ENCODE measurements at regions not wholly inside any gene's neighbourhood (a gene's known extent, or its start where the extent isn't known, plus 50 kb on each side); places are given as distances from the start of the nearest gene placed in this dataset.
"Not testable (repeated sequence)": the region's sequence is repeated elsewhere in the genome, so short reads cannot be mapped to it uniquely, and the experiment has no call there.

DNA sequence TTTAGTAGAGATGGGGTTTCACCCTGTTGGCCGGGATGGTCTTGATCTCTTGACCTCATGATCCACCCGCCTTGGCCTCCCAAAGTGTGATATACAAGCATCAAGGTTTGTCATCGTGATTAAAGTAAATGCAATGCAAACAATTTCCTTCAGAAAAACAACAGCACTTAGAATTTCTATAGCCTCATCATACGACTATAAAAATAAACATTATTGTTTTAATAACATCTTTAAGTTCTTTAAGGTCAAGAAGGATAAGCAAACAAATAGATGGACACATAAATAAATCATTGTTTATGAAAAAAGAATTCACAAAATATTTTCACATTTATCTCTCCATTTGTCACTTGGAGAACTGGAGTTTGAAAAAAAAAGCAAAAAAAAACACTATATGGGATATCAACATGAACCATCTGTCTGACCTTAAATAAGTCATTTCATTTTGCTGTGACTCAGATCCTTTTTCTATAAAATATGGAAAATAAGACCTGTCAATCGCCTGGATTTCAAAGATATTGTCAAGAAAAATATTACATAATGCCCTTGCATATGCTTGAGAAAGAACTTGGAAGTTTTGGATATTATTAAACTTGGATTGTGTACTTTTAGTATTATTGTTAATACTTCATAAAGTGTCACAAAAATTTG is 642.0 kb upstream of the KCNMB2 start:
- DNase-seq (ENCODE audit: low read depth in 2 of 2) = no peak

DNA sequence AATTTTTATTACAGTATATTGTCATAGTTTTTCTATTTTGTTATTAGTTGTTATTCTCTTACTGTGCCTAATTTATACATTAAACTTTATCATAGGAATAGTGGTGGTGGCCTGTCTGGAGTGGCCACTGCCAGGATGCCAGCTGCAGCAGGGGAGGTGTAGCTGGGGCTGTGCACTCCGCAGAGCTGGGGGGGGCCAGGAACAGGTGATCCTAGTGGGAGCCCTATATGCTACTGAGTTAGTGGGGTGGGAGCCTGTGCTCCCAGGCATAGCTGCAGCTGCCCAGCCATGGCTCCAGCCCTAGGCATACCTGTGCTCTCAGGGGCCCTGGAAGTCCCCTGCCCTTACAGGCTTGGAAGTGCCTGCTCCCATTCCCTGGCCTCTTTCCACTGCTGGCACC is 638.1 kb upstream of the KCNMB2 start:
- DNase-seq (ENCODE audit: low read depth in 2 of 2) = no peak

DNA sequence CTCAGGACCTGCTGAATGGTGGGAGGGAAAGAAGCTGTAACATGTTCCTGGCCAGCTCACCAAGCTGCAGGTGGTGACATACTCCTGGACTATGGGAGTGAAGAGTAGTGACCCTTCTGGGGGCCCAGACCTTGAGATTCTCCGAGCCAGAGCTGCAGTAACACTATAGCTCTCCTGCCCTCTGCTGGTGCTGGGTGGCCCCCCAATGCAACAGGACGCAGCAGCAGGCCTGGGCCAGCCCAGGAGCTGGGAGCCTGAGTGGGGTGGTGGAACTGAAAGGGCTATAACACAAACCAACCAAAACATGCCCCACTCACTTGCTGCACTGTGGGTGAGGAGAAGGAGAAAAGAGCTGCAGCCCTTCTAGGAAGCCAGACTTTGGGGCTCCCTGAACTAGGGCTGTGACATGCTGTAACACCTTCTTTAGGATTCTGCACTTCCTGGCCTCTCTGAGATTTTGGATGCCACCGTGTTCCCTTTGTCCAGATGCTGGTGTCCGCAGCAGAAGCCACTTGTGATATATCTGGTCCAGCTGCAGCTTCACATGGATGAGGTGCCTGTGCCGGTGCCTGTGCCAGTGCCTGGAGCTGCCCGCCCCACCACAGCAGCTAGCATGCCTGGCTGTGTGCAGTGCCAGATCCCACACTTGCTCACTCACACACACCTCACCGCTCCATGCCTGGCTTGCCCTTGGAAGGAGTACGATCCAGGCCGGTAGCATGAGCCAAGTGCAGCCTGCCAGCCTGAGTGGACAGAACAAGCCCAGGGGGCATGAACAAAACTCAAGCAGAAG is 636.8 kb upstream of the KCNMB2 start:
- DNase-seq (ENCODE audit: low read depth in 2 of 2) = no peak

DNA sequence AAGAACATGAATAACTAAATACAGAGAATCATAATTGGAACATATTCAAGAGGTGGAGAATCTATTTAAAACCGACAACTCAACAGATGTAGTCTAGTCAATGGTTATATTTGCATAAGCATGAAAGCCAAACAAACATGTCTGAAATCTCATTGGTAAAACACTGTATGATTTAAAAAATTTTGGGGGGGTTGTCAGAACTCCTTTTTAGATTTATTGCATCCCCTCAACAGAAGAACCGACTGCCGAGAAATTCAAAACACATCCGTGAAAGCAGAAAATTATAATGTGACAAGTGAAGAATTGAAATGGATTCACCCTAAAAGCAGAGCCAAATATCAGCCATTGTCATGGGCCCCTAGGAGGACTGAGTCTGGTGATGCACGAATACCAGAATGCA is 633.4 kb upstream of the KCNMB2 start:
- no peak for DNase-seq (ENCODE audit: low read depth in 2 of 2)

DNA sequence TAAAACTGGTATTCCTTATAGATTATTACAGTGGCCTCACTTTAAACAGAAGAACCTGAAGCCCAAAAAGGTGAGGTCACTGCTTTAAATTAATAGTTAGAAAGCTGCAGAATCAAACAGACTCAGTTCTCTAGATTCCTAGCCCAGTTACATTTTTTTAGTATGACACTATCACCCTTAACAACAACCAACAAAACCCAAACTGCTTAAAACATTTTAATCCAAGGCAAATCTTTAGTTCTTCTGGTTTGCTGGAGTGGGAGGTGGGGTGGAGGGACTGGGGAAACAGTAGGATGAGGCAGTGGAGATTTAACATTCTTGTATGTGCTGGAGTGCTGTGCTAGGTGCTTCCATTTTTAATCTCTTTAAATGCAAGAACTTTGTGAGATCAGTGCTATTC is 631.6 kb upstream of the KCNMB2 start:
- DNase-seq (ENCODE audit: low read depth in 2 of 2) = no peak

DNA sequence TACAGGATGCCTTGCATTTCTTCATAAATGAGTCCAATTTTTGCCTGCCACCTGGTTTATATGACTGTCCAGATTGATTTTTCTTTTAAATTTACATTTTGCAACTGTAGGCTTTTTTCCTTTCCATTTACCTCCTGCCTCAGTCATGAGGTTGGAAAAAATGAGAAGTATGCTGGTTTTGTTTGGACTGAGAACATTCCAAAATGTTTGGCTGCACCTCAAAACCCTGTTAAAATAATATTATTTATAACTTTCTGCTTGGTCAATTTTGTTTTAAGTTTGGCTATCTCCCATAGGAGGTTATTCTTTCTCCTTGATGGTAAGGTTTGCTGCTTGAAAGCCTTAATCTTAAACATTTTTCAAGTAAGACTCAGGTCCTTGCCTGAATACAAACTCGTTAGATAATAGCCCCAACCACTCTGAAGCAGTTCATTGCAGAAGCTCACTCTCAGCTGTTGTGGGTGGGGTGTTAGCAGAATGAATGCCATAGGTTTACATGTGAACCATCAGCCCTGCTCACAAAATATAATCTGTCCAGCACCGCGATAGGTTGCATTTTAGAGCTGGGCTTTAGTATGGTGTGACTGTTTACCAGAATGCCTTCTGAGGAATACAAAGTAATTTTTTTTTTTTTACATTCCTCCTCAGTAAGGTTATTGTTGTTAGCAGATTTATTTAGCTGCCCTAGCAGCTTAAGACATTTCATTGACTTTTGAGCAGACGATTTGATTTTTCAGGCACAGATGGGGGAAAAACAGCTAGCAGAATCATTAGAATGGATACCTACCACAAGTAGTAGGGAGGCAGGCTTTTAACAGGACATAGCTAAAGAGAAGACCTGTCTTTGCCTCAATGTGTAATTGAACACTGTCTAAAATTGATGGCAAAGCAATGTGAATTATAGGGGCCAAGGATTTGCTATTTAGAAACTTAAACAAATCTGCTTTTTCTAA is 630.8 kb upstream of the KCNMB2 start:
- DNase-seq (ENCODE audit: low read depth in 2 of 2) = no peak

DNA sequence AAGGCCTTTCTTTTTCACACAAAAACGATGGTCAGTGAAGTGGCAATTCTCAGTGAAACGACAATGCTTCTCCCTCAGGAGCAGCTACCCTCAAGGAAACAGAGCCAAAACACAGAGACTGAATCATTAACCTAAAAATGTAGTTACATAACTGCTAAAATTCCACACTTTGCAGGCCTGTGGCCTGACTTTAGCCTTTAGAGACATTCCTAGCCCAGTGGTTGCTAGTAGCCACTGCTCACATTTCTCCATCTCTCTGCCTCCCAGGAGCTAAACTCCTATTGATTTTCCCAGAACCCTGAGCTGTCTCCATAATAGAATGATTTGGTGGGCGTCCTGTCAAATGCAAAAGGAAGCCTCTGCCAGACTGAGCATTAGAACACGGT is 630.1 kb upstream of the KCNMB2 start:
- DNase-seq (ENCODE audit: low read depth in 2 of 2) = no peak

DNA sequence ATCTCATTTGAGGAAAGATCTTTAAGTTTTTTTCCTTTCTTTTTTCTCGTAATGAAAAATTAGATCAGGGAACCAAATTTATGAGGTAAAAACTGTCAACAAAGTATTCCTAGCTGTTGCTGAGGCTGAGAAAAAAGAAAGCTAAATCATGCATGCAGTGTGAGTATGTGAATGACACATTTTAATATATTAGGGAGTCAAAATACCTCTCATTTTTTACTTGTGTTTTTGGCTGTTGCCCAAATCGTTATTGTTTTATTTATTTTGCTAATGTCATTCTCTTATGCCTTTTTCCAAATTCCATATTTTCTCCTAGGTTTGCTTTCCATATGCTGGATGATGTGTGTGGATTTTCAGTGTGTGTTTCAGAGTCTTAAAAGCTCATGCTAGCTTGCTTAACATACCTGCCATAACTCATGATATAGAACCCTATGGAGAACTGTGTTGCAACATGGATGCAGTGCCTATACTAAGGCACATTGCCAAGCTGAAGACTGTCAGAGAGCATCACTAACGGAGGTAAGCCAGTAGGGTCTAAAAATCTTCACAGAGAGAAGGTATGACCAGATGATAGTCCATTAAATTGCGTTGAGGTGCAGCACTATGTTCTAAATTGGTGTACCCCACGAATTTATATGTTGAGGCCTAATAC is 629.5 kb upstream of the KCNMB2 start:
- DNase-seq (ENCODE audit: low read depth in 2 of 2) = no peak

DNA sequence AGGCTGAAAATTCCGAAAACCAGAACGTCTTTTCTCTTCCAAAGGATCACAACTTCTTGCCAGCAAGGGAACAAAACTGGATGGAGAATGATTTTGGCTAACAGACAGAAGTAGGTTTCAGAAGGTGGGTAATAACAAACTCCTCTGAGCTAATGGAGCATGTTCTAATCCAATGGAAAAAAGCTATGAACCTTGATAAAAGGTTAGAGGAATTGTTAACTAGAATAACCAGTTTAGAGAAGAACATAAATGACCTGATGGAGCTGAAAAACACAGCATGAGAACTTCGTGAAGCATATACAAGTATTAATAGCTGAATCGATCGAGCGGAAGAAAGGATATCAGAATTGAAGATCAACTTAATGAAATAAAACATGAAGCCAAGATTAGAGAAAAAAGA is 626.7 kb upstream of the KCNMB2 start:
- DNase-seq (ENCODE audit: low read depth in 2 of 2) = not testable (repeated sequence)

DNA sequence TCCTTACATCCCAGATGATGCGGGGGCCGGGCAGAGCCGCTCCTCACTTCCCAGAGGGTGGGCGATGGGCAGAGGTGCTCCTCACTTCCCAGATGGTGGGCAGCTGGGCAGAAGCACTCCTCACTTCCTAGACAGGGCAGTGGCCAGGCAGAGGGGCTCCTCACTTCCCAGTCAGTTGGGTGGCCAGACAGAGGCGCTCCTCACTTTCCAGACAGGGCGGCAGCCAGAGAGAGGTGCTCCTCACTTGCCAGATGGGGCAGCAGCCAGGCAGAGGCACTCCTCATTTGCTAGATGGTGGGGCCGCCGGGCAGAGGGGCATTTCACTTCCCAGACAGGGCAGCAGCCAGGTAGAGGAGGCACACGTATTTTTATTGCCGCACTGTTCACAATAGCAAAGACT is 622.0 kb upstream of the KCNMB2 start:
- no peak for DNase-seq (ENCODE audit: low read depth in 2 of 2)

DNA sequence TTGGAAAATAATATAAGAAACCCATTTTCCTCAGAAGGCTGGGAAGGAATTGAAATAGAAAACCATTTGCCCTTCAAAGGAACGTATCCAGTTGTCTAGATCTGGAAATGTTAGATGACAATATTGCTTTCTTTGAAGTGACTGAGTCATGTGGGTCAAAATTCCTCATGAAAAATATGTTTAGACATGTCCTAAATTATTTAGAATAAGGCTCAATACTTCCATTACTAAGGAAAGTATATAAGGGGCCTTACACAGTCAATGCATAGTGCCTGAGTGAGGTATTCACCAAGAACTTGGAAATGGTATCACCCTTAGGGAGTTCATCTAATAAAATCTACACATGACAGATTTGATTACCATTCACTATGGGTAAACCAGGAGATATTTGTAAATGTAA is 619.8 kb upstream of the KCNMB2 start:
- DNase-seq (ENCODE audit: low read depth in 2 of 2) = no peak

DNA sequence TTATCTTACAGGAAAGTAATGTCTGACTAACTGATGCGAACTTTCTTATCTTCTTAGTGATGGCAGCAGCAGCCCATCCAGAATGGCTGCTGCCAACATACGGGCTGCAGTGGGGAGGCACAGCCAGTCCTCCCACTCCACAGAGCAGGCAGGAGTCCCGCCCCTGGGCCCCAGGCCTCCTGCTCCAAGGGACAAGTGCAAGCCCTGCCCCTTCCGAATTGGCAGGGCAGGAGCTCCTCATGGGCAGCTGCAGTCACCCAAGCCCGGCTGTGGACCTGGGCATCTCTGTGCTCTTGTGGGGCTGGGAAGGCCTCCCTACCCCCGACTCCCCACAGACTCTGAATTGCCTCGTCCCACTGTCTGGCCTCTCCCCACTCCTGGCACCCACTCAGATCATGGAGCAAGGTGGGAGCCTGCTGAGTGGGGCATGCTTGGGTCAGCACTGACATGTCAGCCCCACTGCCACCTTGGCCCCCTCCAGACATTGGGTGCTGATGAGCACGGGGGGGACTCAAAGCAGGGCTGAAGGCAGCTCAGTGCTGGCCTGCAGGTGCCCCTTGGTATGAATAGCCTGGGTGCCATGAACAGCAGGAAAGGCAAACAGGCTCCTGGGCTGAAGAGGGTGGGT is 618.9 kb upstream of the KCNMB2 start:
- DNase-seq (ENCODE audit: low read depth in 2 of 2) = no peak

DNA sequence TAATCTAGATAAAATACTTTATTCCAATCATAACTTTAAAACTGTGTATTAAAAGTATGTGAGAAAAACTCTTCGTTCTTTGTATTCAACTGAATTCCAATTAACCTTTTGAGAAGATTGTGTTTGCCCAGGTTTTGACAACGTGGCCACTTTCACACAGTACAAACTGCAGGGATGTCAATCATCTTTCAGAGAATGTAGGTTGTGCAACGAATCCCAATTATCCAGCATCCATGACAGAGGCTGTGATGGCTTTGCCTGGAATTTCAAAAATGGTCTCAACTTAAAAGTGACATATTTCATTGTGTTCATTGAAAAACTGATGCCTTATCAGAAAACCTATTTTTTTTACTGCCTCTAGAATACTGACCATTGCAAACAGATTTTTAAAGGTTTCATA is 615.1 kb upstream of the KCNMB2 start:
- no peak for DNase-seq (ENCODE audit: low read depth in 2 of 2)

DNA sequence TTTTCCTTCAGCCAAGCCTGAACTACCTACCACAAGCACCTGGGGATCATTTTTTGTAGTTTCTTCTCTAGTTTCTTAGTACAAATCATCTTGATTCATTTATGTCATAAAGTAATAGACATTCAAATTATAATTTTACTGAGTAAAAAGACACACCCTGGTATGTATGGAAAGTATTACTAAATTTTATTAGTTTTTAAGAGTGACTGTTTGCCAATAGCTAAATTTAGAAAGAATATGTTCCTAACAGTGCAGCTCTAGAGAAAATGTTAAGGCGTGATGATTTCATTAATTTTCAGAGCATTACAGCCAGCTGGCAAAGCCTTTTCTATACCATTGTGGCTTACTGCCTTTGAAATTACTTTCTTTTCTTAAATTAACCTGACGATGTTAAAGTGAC is 612.0 kb upstream of the KCNMB2 start:
- no peak for DNase-seq (ENCODE audit: low read depth in 2 of 2)

DNA sequence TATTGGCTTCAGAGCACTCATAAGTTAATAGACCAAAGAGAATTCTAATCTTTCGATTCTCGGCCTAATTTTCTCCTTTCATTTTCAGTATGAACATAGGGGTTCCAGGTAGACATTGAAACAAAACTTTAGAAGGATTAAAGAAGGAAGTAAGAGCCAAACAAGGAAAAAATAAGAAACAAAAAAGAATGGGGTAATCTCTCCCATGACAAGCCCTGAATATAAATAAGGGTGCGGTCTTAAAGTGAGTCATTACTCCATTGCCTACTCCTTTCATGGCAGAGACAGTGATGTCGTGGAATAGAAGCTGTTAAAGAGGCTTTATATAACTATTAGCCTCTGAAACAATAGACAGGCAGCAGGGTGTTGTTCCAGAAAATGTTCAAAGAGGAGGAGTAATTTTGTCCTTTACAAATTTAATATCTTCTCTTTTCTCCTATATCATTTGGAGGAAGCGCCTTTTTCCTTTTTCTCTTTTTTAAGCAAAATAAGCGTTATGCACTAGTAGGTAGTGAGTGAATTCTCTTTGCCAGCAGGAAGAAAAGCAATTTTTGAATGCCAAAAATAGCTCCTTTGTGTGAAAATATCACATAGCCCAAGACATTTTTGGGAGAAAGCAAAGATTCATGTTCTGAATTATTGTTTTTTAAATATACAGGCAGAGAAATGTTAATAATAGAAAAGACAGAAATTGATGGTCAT is 607.9 kb upstream of the KCNMB2 start:
- no peak for DNase-seq (ENCODE audit: low read depth in 2 of 2)

DNA sequence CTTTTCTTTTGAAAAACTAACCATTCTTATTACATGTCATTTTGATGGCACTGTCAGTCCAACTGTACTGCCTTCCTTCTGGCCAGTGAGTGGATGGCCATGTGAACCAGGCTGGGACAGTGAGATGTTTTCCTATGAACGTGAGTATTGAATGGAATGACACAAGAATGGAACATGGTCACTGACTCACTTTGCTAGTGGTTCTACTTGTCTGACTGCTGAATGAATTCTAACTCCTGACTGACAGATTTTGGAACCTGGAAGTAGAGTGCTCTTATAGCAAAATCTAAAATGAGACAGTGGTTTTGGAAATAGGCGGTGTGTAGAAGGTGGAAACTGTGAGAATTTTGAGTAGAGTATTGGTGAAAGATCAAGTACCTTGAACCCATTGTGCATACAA is 606.9 kb upstream of the KCNMB2 start:
- no peak for DNase-seq (ENCODE audit: low read depth in 2 of 2)

DNA sequence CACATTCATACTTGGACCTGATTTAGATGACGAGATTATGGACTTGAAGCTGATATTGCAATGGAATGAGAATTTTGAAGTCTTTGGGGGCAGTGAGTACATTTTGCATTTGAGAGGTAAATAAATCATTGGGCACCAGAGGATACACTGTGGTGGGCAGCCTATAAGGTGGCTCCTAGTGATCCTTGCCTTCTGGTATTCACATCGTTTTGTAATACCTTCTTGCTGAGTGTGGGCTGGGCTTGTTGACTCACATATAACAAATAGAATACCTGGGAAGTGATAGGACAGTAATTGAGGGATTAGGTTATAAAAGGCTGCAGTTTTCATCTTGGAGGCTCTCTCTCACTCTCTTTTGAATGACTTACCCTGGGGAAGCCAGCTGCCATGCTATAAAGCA is 605.5 kb upstream of the KCNMB2 start:
- DNase-seq (ENCODE audit: low read depth in 2 of 2) = no peak

DNA sequence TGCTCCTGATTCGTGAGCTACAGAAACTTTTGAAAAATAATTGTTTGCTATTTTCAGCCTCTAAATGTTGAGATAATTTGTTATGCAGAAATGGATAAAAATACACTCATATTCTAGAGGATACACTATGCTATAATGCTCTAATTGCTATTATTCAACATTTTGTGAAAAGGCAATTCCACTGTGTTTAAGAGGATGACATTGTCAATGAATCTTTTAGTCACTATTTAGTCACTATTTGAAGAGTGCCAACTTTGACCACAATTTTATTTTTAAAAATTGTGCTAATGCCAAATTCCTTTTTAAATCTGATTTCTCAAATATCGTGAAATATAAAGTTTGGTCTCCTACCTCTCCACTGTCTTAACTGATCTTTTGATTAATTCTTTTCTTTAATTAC is 604.9 kb upstream of the KCNMB2 start:
- DNase-seq (ENCODE audit: low read depth in 2 of 2) = no peak

DNA sequence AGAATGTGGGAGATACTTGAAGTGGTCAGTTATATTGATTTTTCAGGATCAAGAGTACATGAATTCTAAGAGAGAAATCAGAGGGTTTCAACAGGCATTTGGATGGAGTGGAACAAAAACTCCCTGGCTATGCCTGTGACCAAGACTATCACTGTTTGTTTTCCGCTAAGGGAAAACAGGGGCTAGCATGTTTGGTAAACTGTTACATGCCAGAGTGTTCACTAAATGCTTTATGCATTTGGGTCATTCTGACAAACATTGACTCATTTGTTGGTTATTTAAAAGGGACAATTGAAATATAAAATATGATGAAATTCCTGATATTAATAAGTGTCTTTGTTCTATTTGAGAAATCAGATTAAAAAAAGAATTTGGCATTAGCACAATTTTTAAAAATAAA is 603.9 kb upstream of the KCNMB2 start:
- no peak for DNase-seq (ENCODE audit: low read depth in 2 of 2)

DNA sequence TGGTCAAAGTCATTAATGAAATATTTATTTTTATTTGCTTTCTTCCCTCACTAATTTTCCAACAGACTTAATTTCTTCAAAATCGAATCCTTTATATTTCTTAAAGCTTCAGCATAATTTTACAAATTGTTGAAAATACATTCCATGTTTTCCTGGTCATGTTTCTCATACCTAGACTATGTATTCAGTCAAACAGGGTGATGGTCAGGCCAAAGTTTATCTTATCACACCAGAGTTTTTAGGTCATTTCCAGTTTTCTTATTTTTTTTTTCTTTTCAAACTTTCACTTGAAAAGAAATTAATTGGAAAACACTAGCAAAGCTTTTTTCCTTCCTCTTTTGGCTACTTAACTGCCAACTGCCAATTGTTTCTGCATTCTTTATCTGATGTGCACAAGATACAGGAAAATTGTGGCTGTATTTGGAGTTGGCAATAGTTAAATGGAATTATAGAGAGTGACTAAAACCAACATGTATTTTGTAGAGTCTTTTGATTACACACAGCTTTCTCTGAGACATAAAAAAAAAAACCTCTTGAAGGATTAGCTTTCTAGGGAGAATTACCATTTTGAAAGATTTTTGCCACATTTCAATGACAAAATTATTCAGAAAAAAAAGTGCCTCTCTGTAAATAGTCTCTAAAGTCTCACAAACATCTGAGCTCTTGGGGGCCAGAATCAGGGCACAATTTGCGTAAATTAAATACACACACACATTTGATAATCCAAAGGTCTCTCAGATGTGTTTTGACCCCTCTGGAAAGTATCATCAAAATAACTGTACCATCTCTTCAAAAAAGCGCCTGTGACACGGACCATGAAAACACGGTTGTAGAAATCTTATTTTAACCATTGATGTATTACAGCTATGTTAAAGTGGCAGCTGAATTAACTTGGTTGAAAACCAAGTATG is 603.2 kb upstream of the KCNMB2 start:
- DNase-seq (ENCODE audit: low read depth in 2 of 2) = no peak

Data from stimulated activated CD4-positive, alpha-beta T cell treated with anti-CD3 and anti-CD28 coated beads, Interleukin-1b, Interleukin-23, amount 100 ng/mL, for 1 hour (primary cell).